ENCODE measurements at regions not wholly inside any gene's neighbourhood (a gene's known extent, or its start where the extent isn't known, plus 50 kb on each side); places are given as distances from the start of the nearest gene placed in this dataset.
"Not testable (repeated sequence)": the region's sequence is repeated elsewhere in the genome, so short reads cannot be mapped to it uniquely, and the experiment has no call there.

GRCh38 chr16:29312835-29313558, 93.5 kb downstream of the NPIPB11 start:
- Histone ChIP-seq H2AFZ (ENCODE audit: low read length) (no peak overlapping the region), H3K4me2 (ENCODE audit: low read length) (no peak overlapping the region), H3K4me1 (ENCODE audit: insufficient read depth, low read length, poor library complexity, severe bottlenecking) (peaks cover 17% of the 10 kb centered on the region), H3K79me2 (ENCODE audit: insufficient read depth, low read depth, low read length) (no peaks in the 10 kb centered on the region), H3K9me2 (ENCODE audit: insufficient read depth, low read length) (no peaks in the 10 kb centered on the region), H3K27ac (ENCODE audit: low read depth, low read length, poor library complexity, severe bottlenecking) (no peak overlapping the region), H3K36me3 (ENCODE audit: insufficient read depth, low read length) (no peaks in the 10 kb centered on the region), H3K4me3 (ENCODE audit: low read depth, low read length, poor library complexity, severe bottlenecking) (no peak overlapping the region), H3K9me3 (ENCODE audit: low read length) (no peaks in the 10 kb centered on the region), H4K20me1 (ENCODE audit: insufficient read depth, low read length) (no peaks in the 10 kb centered on the region)
- BruUV-seq (replicated peaks): no TSS peak
- TF ChIP-seq CTCF (conservative IDR thresholded peaks at IDR 0.05; ENCODE audit: low read length) (no peak), EZH2phosphoT487 (IDR thresholded peaks at IDR 0.05; ENCODE audit: borderline replicate concordance, low read depth, low read length) (no peak)
- ChIA-PET CTCF (ENCODE audit: unreplicated experiment) (no interaction called here), POLR2A (no interaction called here)
- intact Hi-C loops (cut with micrococcal nuclease; ENCODE audit: unreplicated experiment): no loop called here
- DNase-seq (ENCODE audit: low spot score): no peak

- H3K27ac ChIP-seq (ENCODE audit: low read depth, low read length, poor library complexity, severe bottlenecking); H3K4me3 ChIP-seq (ENCODE audit: low read depth, low read length, poor library complexity, severe bottlenecking); intact Hi-C loops (cut with micrococcal nuclease; ENCODE audit: unreplicated experiment); CTCF ChIA-PET (ENCODE audit: unreplicated experiment); POLR2A ChIA-PET; H3K36me3 ChIP-seq (ENCODE audit: insufficient read depth, low read length); H4K20me1 ChIP-seq (ENCODE audit: insufficient read depth, low read length); H3K9me3 ChIP-seq (ENCODE audit: low read length); H2AFZ ChIP-seq (ENCODE audit: low read length); BruUV-seq (replicated peaks); DNase-seq (ENCODE audit: low spot score); H3K79me2 ChIP-seq (ENCODE audit: insufficient read depth, low read depth, low read length); H3K9me2 ChIP-seq (ENCODE audit: insufficient read depth, low read length); H3K4me2 ChIP-seq (ENCODE audit: low read length): not testable (repeated sequence)
- H3K4me1 ChIP-seq (ENCODE audit: insufficient read depth, low read length, poor library complexity, severe bottlenecking): peaks cover 17% of the 10 kb centered on the region
Observed at GRCh38 chr16:29312345-29312675, 94.2 kb downstream of the NPIPB11 start.

GRCh38 chr16:29311461-29312344, 94.8 kb downstream of the NPIPB11 start:
- Histone ChIP-seq H4K20me1 (ENCODE audit: insufficient read depth, low read length) (no peaks in the 10 kb centered on the region), H3K36me3 (ENCODE audit: insufficient read depth, low read length) (no peaks in the 10 kb centered on the region), H3K4me1 (ENCODE audit: insufficient read depth, low read length, poor library complexity, severe bottlenecking) (peaks cover 17% of the 10 kb centered on the region), H3K79me2 (ENCODE audit: insufficient read depth, low read depth, low read length) (no peaks in the 10 kb centered on the region), H3K27ac (ENCODE audit: low read depth, low read length, poor library complexity, severe bottlenecking) (no peak overlapping the region), H3K4me3 (ENCODE audit: low read depth, low read length, poor library complexity, severe bottlenecking) (no peak overlapping the region), H2AFZ (ENCODE audit: low read length) (no peak overlapping the region), H3K9me3 (ENCODE audit: low read length) (no peaks in the 10 kb centered on the region), H3K4me2 (ENCODE audit: low read length) (no peak overlapping the region), H3K9me2 (ENCODE audit: insufficient read depth, low read length) (no peaks in the 10 kb centered on the region)
- TF ChIP-seq EZH2phosphoT487 (IDR thresholded peaks at IDR 0.05; ENCODE audit: borderline replicate concordance, low read depth, low read length) (no peak), CTCF (conservative IDR thresholded peaks at IDR 0.05; ENCODE audit: low read length) (no peak)
- ChIA-PET CTCF (ENCODE audit: unreplicated experiment) (no interaction called here), POLR2A (interaction anchor here (0.6 kb wide), 2 partner anchors 27 to 360 kb away, joined by 3 read pairs; no protein-coding TSS in a partner anchor)
- no peak for DNase-seq (ENCODE audit: low spot score)
- intact Hi-C loops (cut with micrococcal nuclease; ENCODE audit: unreplicated experiment): no loop called here
- BruUV-seq (replicated peaks): no TSS peak
